H9 (cell line): ENCODE measurements at regions not wholly inside any gene's neighbourhood (a gene's known extent, or its start where the extent isn't known, plus 50 kb on each side); places are given as distances from the start of the nearest gene placed in this dataset.

ENCODE experiments used
- DNase-seq: peaks from one replicate; pipeline ENCODE4 v3.0.0-alpha.2; 2017
- H2AFZ ChIP-seq: one replicate; pipeline ENCODE4 v1.6.1; 2013; ENCODE audit warnings: mild to moderate bottlenecking, low read length, control low read depth, moderate library complexity
- H2AK5ac ChIP-seq: 2 replicates; pipeline ENCODE4 v1.6.1; 2013; ENCODE audit warnings: low read length, control low read depth, mixed read lengths; ENCODE audit not compliant: insufficient read length
- H2BK120ac ChIP-seq: one replicate; pipeline ENCODE4 v1.6.1; 2013; ENCODE audit warnings: low read depth, mild to moderate bottlenecking, low read length, control low read depth, inconsistent platforms; ENCODE audit not compliant: poor library complexity, severe bottlenecking
- H2BK12ac ChIP-seq: 2 replicates; pipeline ENCODE4 v1.6.1; 2013; ENCODE audit warnings: low read length, control low read depth, mixed read lengths, low read depth; ENCODE audit not compliant: insufficient read length
- H2BK15ac ChIP-seq: 2 replicates; pipeline ENCODE4 v1.6.1; 2013; ENCODE audit warnings: low read depth, low read length, control low read depth
- H2BK20ac ChIP-seq: one replicate; pipeline ENCODE4 v1.6.1; 2013; ENCODE audit warnings: low read depth, mild to moderate bottlenecking, low read length, control low read depth, inconsistent platforms; ENCODE audit not compliant: poor library complexity, severe bottlenecking
- H2BK5ac ChIP-seq: 2 replicates; pipeline ENCODE4 v1.6.1; 2013; ENCODE audit warnings: low read length, control low read depth, mixed read lengths; ENCODE audit not compliant: insufficient read length
- H3K14ac ChIP-seq: 2 replicates; pipeline ENCODE4 v1.6.1; 2013; ENCODE audit warnings: low read length, control low read depth; ENCODE audit not compliant: insufficient read depth
- H3K18ac ChIP-seq: 2 replicates; pipeline ENCODE4 v1.6.1; 2013; ENCODE audit warnings: low read depth, mild to moderate bottlenecking, mixed read lengths, low read length, control low read depth; ENCODE audit not compliant: insufficient read length
- H3K23ac ChIP-seq: 2 replicates; pipeline ENCODE4 v1.6.1; 2013; ENCODE audit warnings: low read length, control low read depth, mixed read lengths, low read depth; ENCODE audit not compliant: insufficient read length
- H3K23me2 ChIP-seq: 2 replicates; pipeline ENCODE4 v1.6.1; 2013; ENCODE audit warnings: low read depth, mild to moderate bottlenecking, mixed read lengths, low read length, control low read depth; ENCODE audit not compliant: insufficient read length, poor library complexity, severe bottlenecking
- H3K27ac ChIP-seq: 2 replicates; pipeline ENCODE4 v1.5.1; 2013; ENCODE audit warnings: low read length, control low read depth, mixed read lengths, low read depth; ENCODE audit not compliant: insufficient read length
- H3K27me3 ChIP-seq: 2 replicates; pipeline ENCODE4 v1.6.1; 2013; ENCODE audit warnings: low read length, control low read depth, inconsistent platforms; ENCODE audit not compliant: insufficient read depth
- H3K4ac ChIP-seq: 2 replicates; pipeline ENCODE4 v1.6.1; 2013; ENCODE audit warnings: low read depth, mild to moderate bottlenecking, control low read depth, inconsistent platforms, low read length, moderate library complexity
- H3K4me1 ChIP-seq: 2 replicates; pipeline ENCODE4 v1.6.1; 2013; ENCODE audit warnings: low read length, control low read depth, inconsistent platforms; ENCODE audit not compliant: insufficient read depth
- H3K4me2 ChIP-seq: 2 replicates; pipeline ENCODE4 v1.6.1; 2013; ENCODE audit warnings: low read length, control low read depth, mixed read lengths; ENCODE audit not compliant: insufficient read length, insufficient read depth
- H3K56ac ChIP-seq: 2 replicates; pipeline ENCODE4 v1.6.1; 2013; ENCODE audit warnings: low read depth, mild to moderate bottlenecking, mixed read lengths, low read length, control low read depth; ENCODE audit not compliant: insufficient read length
- H3K79me1 ChIP-seq: 2 replicates; pipeline ENCODE4 v1.6.1; 2013; ENCODE audit warnings: low read depth, mild to moderate bottlenecking, moderate library complexity, low read length, control low read depth, inconsistent platforms; ENCODE audit not compliant: insufficient read depth, poor library complexity, severe bottlenecking
- H3K79me2 ChIP-seq: 2 replicates; pipeline ENCODE4 v1.6.1; 2013; ENCODE audit warnings: low read length, control low read depth, inconsistent platforms; ENCODE audit not compliant: insufficient read depth
- H3K9ac ChIP-seq: 2 replicates; pipeline ENCODE4 v1.6.1; 2013; ENCODE audit warnings: low read length, control low read depth, mixed read lengths; ENCODE audit not compliant: insufficient read length; ENCODE audit errors: extremely low read depth
- H3K9me3 ChIP-seq: one replicate; pipeline ENCODE4 v1.6.1; 2013; ENCODE audit warnings: low read depth, low read length, inconsistent platforms; ENCODE audit not compliant: control insufficient read depth
- H3T11ph ChIP-seq: one replicate; pipeline ENCODE4 v1.6.1; 2013; ENCODE audit warnings: mild to moderate bottlenecking, low read length, control low read depth, inconsistent platforms
- H4K20me1 ChIP-seq: one replicate; pipeline ENCODE4 v1.6.1; 2013; ENCODE audit not compliant: control insufficient read depth, insufficient read length, insufficient read depth
- H4K5ac ChIP-seq: 2 replicates; pipeline ENCODE4 v1.6.1; 2013; ENCODE audit warnings: low read depth, mild to moderate bottlenecking, mixed read lengths, low read length, control low read depth; ENCODE audit not compliant: insufficient read length
- H4K8ac ChIP-seq: replicated peaks from 2 replicates; pipeline ENCODE4 v1.6.1; 2013; ENCODE audit warnings: low read length, control low read depth, mixed read lengths, low read depth; ENCODE audit not compliant: insufficient read length
- H4K91ac ChIP-seq: 2 replicates; pipeline ENCODE4 v1.6.1; 2013; ENCODE audit warnings: low read depth, mild to moderate bottlenecking, moderate library complexity, mixed read lengths, low read length, control low read depth; ENCODE audit not compliant: insufficient read length
- H3K27ac Mint-ChIP-seq, 3 experiments: 2 replicates in 2 of 3; 3 replicates in 1 of 3; pipeline ENCODE4 v1.8.0; 2020 to 2021; ENCODE audit warnings: mixed read lengths in 3 of 3, mild to moderate bottlenecking in 1 of 3, moderate library complexity in 1 of 3
- H3K27me3 Mint-ChIP-seq: 2 replicates; pipeline ENCODE4 v1.8.0; 2021; ENCODE audit warnings: low read depth, mild to moderate bottlenecking, moderate library complexity, mixed read lengths
- H3K36me3 Mint-ChIP-seq, 3 experiments: 2 replicates in 2 of 3; 3 replicates in 1 of 3; pipeline ENCODE4 v1.8.0; 2020 to 2021; ENCODE audit warnings: low read depth in 3 of 3, mixed read lengths in 3 of 3; ENCODE audit not compliant: insufficient read depth in 1 of 3
- H3K4me1 Mint-ChIP-seq, 2 experiments: 2 replicates each; pipeline ENCODE4 v1.8.0; 2020; ENCODE audit warnings: mixed read lengths in 2 of 2
- H3K4me3 Mint-ChIP-seq, 2 experiments: 2 replicates in 1 of 2; 3 replicates in 1 of 2; pipeline ENCODE4 v1.8.0; 2020 to 2021; ENCODE audit warnings: mild to moderate bottlenecking in 2 of 2, mixed read lengths in 2 of 2, moderate library complexity in 1 of 2
- H3K9me3 Mint-ChIP-seq, 2 experiments: 2 replicates in 1 of 2; 3 replicates in 1 of 2; pipeline ENCODE4 v1.8.0; 2020; ENCODE audit warnings: mild to moderate bottlenecking in 2 of 2, mixed read lengths in 2 of 2, moderate library complexity in 1 of 2
- CTCF ChIP-seq: fragments of 200-600 bp; sonication (generic); conservative IDR thresholded peaks from 3 replicates; pipeline ENCODE4 v1.8.0; 2021; ENCODE audit warnings: antibody characterized with exemption, mild to moderate bottlenecking
- WGBS: extraction: QIAGEN DNeasy Blood & Tissue Kit; methylation state at CpG from one replicate; pipeline ENCODE4 v1.1.7; 2013; ENCODE audit warnings: missing lambda C conversion rate, low lambda C conversion rate, mixed read lengths; ENCODE audit not compliant: insufficient read length; ENCODE audit errors: extremely low coverage; 5-methylcytosine and 5-hydroxymethylcytosine counted together

- no peak overlapping the region for H3K4me3 Mint-ChIP-seq
- no peak overlapping the region for H3K4me2 ChIP-seq
- H3K9me3 Mint-ChIP-seq, result peaks cover 0 to 3% of the 10 kb centered on the region in 2 experiments; a peak in 1 of 5 replicates
- no peak overlapping the region for H3K56ac ChIP-seq
- H2AFZ ChIP-seq, result no peak overlapping the region
- H3K36me3 Mint-ChIP-seq, result no peaks in the 10 kb centered on the region
- H3K9ac ChIP-seq, result no peak overlapping the region
- no peak overlapping the region for H4K5ac ChIP-seq
- no peak overlapping the region for H3K14ac ChIP-seq
- no peak for DNase-seq
- H3K27me3 Mint-ChIP-seq, result no peaks in the 10 kb centered on the region; the same call in 1 of the 2 replicates
- H3K23ac ChIP-seq, result no peak overlapping the region
- H3K27ac ChIP-seq, result no peak overlapping the region
- no peaks in the 10 kb centered on the region for H4K20me1 ChIP-seq
- no peak overlapping the region for H4K8ac ChIP-seq
- H3K4me1 ChIP-seq, result no peaks in the 10 kb centered on the region
- no peak overlapping the region for H3K4ac ChIP-seq
- no peak overlapping the region for H3K27ac Mint-ChIP-seq
- H3T11ph ChIP-seq, result no peak overlapping the region
- no peak overlapping the region for H2BK5ac ChIP-seq
- H4K91ac ChIP-seq, result no peak overlapping the region
- no peak overlapping the region for H2BK120ac ChIP-seq
- H3K9me3 ChIP-seq, result no peaks in the 10 kb centered on the region
- H2BK15ac ChIP-seq, result no peak overlapping the region
- H3K18ac ChIP-seq, result no peak overlapping the region
- H2BK20ac ChIP-seq, result no peak overlapping the region
- WGBS, result no CpG with 5 or more reads among the region's 3 CpGs
- no peak for TF ChIP-seq CTCF
- H3K27me3 ChIP-seq, result no peaks in the 10 kb centered on the region
- H3K79me2 ChIP-seq, result no peaks in the 10 kb centered on the region
- H3K4me1 Mint-ChIP-seq, result no peaks in the 10 kb centered on the region
- no peaks in the 10 kb centered on the region for H3K23me2 ChIP-seq
- no peak overlapping the region for H2AK5ac ChIP-seq
- H3K79me1 ChIP-seq, result no peaks in the 10 kb centered on the region
- H2BK12ac ChIP-seq, result no peak overlapping the region
Observed at GRCh38 chr21:16096988-16097387, 367.2 kb downstream of the USP25 start.
